GM23338 (cell line): ENCODE measurements at regions not wholly inside any gene's neighbourhood (a gene's known extent, or its start where the extent isn't known, plus 50 kb on each side); places are given as distances from the start of the nearest gene placed in this dataset.

Experiments
- ATAC-seq: fragments of 200-7000 bp; cut with Tn5 transposase; 3 replicates; pipeline ENCODE4 v1.9.1; 2020
- DNase-seq: peaks from one replicate; pipeline ENCODE4 v3.0.0-alpha.2; 2015; ENCODE audit warnings: low spot score
- H2AFZ ChIP-seq: fragments of 200-600 bp; sonication (generic); 2 replicates; pipeline ENCODE4 v1.8.0; 2016; ENCODE audit warnings: antibody characterized with exemption, mild to moderate bottlenecking, moderate library complexity
- H3F3A ChIP-seq: fragments of 200-600 bp; sonication (generic); replicated peaks from 2 replicates; pipeline ENCODE4 v1.8.0; 2017; ENCODE audit warnings: antibody characterized with exemption, mixed run types, low read depth
- H3K27ac ChIP-seq: fragments of 200-600 bp; sonication (generic); 2 replicates; pipeline ENCODE4 v1.6.1; 2016; ENCODE audit warnings: low read depth
- H3K27me3 ChIP-seq: fragments of 200-600 bp; sonication (generic); 2 replicates; pipeline ENCODE4 v1.8.0; 2016; ENCODE audit warnings: mild to moderate bottlenecking, mixed run types, moderate library complexity; ENCODE audit not compliant: insufficient read depth
- H3K36me3 ChIP-seq: fragments of 200-600 bp; sonication (generic); 2 replicates; pipeline ENCODE4 v1.8.0; 2016; ENCODE audit warnings: mild to moderate bottlenecking; ENCODE audit not compliant: insufficient read depth
- H3K4me1 ChIP-seq: fragments of 200-600 bp; sonication (generic); 2 replicates; pipeline ENCODE4 v1.8.0; 2016; ENCODE audit warnings: mild to moderate bottlenecking, moderate library complexity; ENCODE audit not compliant: insufficient read depth
- H3K4me2 ChIP-seq: fragments of 200-600 bp; sonication (generic); 2 replicates; pipeline ENCODE4 v1.7.1; 2017; ENCODE audit warnings: mixed run types
- H3K4me3 ChIP-seq: fragments of 200-600 bp; sonication (generic); 2 replicates; pipeline ENCODE4 v1.6.1; 2016; ENCODE audit warnings: mixed run types
- H3K79me2 ChIP-seq: fragments of 200-600 bp; sonication (generic); replicated peaks from 2 replicates; pipeline ENCODE4 v1.8.0; 2017; ENCODE audit warnings: mild to moderate bottlenecking; ENCODE audit not compliant: insufficient read depth
- H3K9me2 ChIP-seq: fragments of 200-600 bp; sonication (generic); 2 replicates; pipeline ENCODE4 v1.8.0; 2017; ENCODE audit not compliant: insufficient read depth
- H4K20me1 ChIP-seq: fragments of 200-600 bp; sonication (generic); replicated peaks from 2 replicates; pipeline ENCODE4 v1.8.0; 2017; ENCODE audit warnings: mild to moderate bottlenecking; ENCODE audit not compliant: insufficient read depth
- H3K27ac Mint-ChIP-seq: 2 replicates; pipeline ENCODE4 v1.8.0; 2020; ENCODE audit warnings: inconsistent platforms, mild to moderate bottlenecking, moderate library complexity, mixed read lengths
- H3K27me3 Mint-ChIP-seq: 3 replicates; pipeline ENCODE4 v1.8.0; 2022; ENCODE audit warnings: low read depth, mild to moderate bottlenecking, moderate library complexity, mixed read lengths, inconsistent platforms; ENCODE audit not compliant: insufficient read depth, poor library complexity
- H3K36me3 Mint-ChIP-seq: 3 replicates; pipeline ENCODE4 v1.8.0; 2021; ENCODE audit warnings: low read depth, mild to moderate bottlenecking, inconsistent platforms, moderate library complexity, mixed read lengths
- H3K4me1 Mint-ChIP-seq: 3 replicates; pipeline ENCODE4 v1.8.0; 2020; ENCODE audit warnings: mild to moderate bottlenecking, inconsistent platforms, mixed read lengths
- H3K4me3 Mint-ChIP-seq: 3 replicates; pipeline ENCODE4 v1.8.0; 2021; ENCODE audit warnings: moderate library complexity, mild to moderate bottlenecking, inconsistent platforms, mixed read lengths
- H3K9me3 Mint-ChIP-seq: 3 replicates; pipeline ENCODE4 v1.8.0; 2020; ENCODE audit warnings: moderate library complexity, mild to moderate bottlenecking, inconsistent platforms, mixed read lengths
- EZH2 ChIP-seq: fragments of 200-600 bp; sonication (generic); IDR thresholded peaks from one replicate; pipeline ENCODE4 v1.8.0; 2017; ENCODE audit warnings: antibody characterized with exemption, mild to moderate bottlenecking, low read depth; ENCODE audit not compliant: unreplicated experiment
- EZH2phosphoT487 ChIP-seq: fragments of 200-600 bp; sonication (generic); IDR thresholded peaks from one replicate; pipeline ENCODE4 v1.8.1; 2018; ENCODE audit warnings: antibody characterized with exemption; ENCODE audit not compliant: unreplicated experiment
- ZNF114 ChIP-seq: fragments of 250-450 bp; sonication (Bioruptor Pico); IDR thresholded peaks from 2 replicates; pipeline ENCODE4 v1.5.0; 2020; ENCODE audit warnings: mild to moderate bottlenecking, moderate library complexity
- TF ChIP-seq, protein P1 (sequence below), 2 experiments: fragments of 200-600 bp in 1 of 2; sonication (generic) in 1 of 2; conservative IDR thresholded peaks; 2 replicates each; pipeline versions ENCODE4 v1.5.1 to v1.6.1; 2016 to 2017; ENCODE audit warnings: antibody characterized with exemption in 2 of 2, low read depth in 2 of 2, mild to moderate bottlenecking in 2 of 2, moderate library complexity in 1 of 2
- TF ChIP-seq, protein P2 (sequence below): IDR thresholded peaks from 2 replicates; pipeline ENCODE4 v1.6.1; 2016; ENCODE audit warnings: antibody characterized with exemption
- TF ChIP-seq, protein P3 (sequence below): IDR thresholded peaks from one replicate; pipeline ENCODE4 v1.6.1; 2018; ENCODE audit warnings: antibody characterized with exemption; ENCODE audit not compliant: unreplicated experiment
- TF ChIP-seq, protein P4 (sequence below): fragments of 250-450 bp; sonication (Bioruptor Pico); IDR thresholded peaks from 2 replicates; pipeline ENCODE4 v1.5.0; 2020; ENCODE audit warnings: mild to moderate bottlenecking, moderate library complexity

DNA sequence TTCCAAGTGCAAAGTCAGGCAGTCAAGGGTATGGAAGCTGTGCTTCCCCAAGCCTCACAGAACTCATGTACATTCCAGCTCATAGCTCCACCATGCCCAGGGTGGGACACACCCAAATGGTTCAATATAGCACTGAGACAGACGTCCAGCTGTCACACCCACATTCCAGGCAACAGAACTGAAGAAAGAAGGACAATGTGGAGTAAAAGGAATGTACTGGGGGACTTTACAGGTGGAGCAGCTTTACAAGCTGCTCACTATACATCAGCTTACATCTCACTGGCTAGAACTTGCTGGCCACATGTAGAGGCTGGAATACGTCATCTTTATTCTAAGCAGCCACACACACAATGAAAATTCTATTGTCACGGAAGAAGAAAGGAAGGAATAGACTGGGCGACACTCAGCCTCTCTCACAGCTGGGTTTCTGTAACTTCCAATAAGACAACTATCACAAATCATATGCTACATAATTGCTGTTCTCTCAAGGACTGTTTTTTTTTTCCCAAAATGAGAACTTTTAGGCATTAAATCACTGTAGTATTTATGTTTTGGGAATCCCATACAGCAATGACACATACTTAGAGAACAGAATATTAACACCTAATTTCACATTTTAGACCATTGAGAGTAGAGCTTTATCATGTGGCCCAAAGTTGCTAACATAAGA is 86.1 kb downstream of the KLF12 start:
- no peak overlapping the region for H3K4me2 ChIP-seq
- Mint-ChIP-seq H3K36me3 (peaks cover 5% of the 10 kb centered on the region; the same call in 2 of the 3 replicates), H3K9me3 (no peaks in the 10 kb centered on the region), H3K4me3 (no peak overlapping the region), H3K4me1 (peaks cover 4% of the 10 kb centered on the region; the same call in 2 of the 3 replicates), H3K27me3 (no peaks in the 10 kb centered on the region), H3K27ac (no peak overlapping the region)
- no peak overlapping the region for H3K27ac ChIP-seq
- no peak overlapping the region for H3K4me3 ChIP-seq
- H4K20me1 ChIP-seq: no peaks in the 10 kb centered on the region
- H3K9me2 ChIP-seq: no peaks in the 10 kb centered on the region
- no peaks in the 10 kb centered on the region for H3K27me3 ChIP-seq
- ATAC-seq: no peak
- no peaks in the 10 kb centered on the region for H3F3A ChIP-seq
- peaks cover 14% of the 10 kb centered on the region; the same call in 1 of the 2 replicates for H3K79me2 ChIP-seq
- no peak for DNase-seq
- H3K4me1 ChIP-seq: no peaks in the 10 kb centered on the region
- H3K36me3 ChIP-seq: no peaks in the 10 kb centered on the region
- no peak overlapping the region for H2AFZ ChIP-seq
- TF ChIP-seq EZH2phosphoT487 (no peak), ZNF114 (no peak)

DNA sequence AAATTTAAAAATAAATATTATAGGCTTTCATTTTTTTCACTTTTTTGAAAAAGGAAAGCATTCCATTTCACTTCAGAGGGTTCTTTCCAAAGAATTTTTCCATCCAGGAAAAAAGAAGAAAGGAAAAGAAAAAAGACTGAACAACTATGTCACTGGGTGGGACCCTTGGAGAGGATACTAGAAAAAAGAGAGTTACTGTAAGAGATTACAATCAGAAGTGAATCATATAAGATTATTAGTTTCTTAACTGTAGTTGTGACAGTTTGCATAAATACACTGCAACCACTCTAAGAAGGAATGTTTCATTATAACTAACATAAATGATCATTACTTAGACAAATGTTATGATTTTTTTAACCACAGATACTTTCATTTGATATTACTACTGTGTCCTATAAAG is 87.8 kb downstream of the KLF12 start:
- H3K36me3 Mint-ChIP-seq: peaks cover 5% of the 10 kb centered on the region; the same call in 2 of the 3 replicates
- DNase-seq (no peak), ATAC-seq (no peak)
- no peak overlapping the region for H3K4me3 Mint-ChIP-seq
- Histone ChIP-seq H2AFZ (no peak overlapping the region), H3K27ac (no peak overlapping the region), H3K27me3 (no peaks in the 10 kb centered on the region), H3K4me1 (no peaks in the 10 kb centered on the region), H4K20me1 (no peaks in the 10 kb centered on the region), H3K9me2 (no peaks in the 10 kb centered on the region), H3K79me2 (peaks cover 9% of the 10 kb centered on the region; the same call in 1 of the 2 replicates), H3K4me3 (no peak overlapping the region), H3K36me3 (no peaks in the 10 kb centered on the region), H3K4me2 (no peak overlapping the region), H3F3A (no peaks in the 10 kb centered on the region)
- no peak overlapping the region for H3K27ac Mint-ChIP-seq
- peaks cover 7% of the 10 kb centered on the region; the same call in 2 of the 3 replicates for H3K4me1 Mint-ChIP-seq
- no peaks in the 10 kb centered on the region for H3K9me3 Mint-ChIP-seq
- H3K27me3 Mint-ChIP-seq: peaks cover 2% of the 10 kb centered on the region
- TF ChIP-seq, protein P1, sequence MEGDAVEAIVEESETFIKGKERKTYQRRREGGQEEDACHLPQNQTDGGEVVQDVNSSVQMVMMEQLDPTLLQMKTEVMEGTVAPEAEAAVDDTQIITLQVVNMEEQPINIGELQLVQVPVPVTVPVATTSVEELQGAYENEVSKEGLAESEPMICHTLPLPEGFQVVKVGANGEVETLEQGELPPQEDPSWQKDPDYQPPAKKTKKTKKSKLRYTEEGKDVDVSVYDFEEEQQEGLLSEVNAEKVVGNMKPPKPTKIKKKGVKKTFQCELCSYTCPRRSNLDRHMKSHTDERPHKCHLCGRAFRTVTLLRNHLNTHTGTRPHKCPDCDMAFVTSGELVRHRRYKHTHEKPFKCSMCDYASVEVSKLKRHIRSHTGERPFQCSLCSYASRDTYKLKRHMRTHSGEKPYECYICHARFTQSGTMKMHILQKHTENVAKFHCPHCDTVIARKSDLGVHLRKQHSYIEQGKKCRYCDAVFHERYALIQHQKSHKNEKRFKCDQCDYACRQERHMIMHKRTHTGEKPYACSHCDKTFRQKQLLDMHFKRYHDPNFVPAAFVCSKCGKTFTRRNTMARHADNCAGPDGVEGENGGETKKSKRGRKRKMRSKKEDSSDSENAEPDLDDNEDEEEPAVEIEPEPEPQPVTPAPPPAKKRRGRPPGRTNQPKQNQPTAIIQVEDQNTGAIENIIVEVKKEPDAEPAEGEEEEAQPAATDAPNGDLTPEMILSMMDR (conservative IDR thresholded peaks at IDR 0.05; ENCODE audit: low read depth in 2 of 2): no peak
- TF ChIP-seq ZNF114 (no peak), EZH2 (no peak)
- TF ChIP-seq, protein P2, sequence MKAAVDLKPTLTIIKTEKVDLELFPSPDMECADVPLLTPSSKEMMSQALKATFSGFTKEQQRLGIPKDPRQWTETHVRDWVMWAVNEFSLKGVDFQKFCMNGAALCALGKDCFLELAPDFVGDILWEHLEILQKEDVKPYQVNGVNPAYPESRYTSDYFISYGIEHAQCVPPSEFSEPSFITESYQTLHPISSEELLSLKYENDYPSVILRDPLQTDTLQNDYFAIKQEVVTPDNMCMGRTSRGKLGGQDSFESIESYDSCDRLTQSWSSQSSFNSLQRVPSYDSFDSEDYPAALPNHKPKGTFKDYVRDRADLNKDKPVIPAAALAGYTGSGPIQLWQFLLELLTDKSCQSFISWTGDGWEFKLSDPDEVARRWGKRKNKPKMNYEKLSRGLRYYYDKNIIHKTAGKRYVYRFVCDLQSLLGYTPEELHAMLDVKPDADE: no peak
- TF ChIP-seq, protein P3, sequence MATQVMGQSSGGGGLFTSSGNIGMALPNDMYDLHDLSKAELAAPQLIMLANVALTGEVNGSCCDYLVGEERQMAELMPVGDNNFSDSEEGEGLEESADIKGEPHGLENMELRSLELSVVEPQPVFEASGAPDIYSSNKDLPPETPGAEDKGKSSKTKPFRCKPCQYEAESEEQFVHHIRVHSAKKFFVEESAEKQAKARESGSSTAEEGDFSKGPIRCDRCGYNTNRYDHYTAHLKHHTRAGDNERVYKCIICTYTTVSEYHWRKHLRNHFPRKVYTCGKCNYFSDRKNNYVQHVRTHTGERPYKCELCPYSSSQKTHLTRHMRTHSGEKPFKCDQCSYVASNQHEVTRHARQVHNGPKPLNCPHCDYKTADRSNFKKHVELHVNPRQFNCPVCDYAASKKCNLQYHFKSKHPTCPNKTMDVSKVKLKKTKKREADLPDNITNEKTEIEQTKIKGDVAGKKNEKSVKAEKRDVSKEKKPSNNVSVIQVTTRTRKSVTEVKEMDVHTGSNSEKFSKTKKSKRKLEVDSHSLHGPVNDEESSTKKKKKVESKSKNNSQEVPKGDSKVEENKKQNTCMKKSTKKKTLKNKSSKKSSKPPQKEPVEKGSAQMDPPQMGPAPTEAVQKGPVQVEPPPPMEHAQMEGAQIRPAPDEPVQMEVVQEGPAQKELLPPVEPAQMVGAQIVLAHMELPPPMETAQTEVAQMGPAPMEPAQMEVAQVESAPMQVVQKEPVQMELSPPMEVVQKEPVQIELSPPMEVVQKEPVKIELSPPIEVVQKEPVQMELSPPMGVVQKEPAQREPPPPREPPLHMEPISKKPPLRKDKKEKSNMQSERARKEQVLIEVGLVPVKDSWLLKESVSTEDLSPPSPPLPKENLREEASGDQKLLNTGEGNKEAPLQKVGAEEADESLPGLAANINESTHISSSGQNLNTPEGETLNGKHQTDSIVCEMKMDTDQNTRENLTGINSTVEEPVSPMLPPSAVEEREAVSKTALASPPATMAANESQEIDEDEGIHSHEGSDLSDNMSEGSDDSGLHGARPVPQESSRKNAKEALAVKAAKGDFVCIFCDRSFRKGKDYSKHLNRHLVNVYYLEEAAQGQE: no peak
- TF ChIP-seq, protein P4, sequence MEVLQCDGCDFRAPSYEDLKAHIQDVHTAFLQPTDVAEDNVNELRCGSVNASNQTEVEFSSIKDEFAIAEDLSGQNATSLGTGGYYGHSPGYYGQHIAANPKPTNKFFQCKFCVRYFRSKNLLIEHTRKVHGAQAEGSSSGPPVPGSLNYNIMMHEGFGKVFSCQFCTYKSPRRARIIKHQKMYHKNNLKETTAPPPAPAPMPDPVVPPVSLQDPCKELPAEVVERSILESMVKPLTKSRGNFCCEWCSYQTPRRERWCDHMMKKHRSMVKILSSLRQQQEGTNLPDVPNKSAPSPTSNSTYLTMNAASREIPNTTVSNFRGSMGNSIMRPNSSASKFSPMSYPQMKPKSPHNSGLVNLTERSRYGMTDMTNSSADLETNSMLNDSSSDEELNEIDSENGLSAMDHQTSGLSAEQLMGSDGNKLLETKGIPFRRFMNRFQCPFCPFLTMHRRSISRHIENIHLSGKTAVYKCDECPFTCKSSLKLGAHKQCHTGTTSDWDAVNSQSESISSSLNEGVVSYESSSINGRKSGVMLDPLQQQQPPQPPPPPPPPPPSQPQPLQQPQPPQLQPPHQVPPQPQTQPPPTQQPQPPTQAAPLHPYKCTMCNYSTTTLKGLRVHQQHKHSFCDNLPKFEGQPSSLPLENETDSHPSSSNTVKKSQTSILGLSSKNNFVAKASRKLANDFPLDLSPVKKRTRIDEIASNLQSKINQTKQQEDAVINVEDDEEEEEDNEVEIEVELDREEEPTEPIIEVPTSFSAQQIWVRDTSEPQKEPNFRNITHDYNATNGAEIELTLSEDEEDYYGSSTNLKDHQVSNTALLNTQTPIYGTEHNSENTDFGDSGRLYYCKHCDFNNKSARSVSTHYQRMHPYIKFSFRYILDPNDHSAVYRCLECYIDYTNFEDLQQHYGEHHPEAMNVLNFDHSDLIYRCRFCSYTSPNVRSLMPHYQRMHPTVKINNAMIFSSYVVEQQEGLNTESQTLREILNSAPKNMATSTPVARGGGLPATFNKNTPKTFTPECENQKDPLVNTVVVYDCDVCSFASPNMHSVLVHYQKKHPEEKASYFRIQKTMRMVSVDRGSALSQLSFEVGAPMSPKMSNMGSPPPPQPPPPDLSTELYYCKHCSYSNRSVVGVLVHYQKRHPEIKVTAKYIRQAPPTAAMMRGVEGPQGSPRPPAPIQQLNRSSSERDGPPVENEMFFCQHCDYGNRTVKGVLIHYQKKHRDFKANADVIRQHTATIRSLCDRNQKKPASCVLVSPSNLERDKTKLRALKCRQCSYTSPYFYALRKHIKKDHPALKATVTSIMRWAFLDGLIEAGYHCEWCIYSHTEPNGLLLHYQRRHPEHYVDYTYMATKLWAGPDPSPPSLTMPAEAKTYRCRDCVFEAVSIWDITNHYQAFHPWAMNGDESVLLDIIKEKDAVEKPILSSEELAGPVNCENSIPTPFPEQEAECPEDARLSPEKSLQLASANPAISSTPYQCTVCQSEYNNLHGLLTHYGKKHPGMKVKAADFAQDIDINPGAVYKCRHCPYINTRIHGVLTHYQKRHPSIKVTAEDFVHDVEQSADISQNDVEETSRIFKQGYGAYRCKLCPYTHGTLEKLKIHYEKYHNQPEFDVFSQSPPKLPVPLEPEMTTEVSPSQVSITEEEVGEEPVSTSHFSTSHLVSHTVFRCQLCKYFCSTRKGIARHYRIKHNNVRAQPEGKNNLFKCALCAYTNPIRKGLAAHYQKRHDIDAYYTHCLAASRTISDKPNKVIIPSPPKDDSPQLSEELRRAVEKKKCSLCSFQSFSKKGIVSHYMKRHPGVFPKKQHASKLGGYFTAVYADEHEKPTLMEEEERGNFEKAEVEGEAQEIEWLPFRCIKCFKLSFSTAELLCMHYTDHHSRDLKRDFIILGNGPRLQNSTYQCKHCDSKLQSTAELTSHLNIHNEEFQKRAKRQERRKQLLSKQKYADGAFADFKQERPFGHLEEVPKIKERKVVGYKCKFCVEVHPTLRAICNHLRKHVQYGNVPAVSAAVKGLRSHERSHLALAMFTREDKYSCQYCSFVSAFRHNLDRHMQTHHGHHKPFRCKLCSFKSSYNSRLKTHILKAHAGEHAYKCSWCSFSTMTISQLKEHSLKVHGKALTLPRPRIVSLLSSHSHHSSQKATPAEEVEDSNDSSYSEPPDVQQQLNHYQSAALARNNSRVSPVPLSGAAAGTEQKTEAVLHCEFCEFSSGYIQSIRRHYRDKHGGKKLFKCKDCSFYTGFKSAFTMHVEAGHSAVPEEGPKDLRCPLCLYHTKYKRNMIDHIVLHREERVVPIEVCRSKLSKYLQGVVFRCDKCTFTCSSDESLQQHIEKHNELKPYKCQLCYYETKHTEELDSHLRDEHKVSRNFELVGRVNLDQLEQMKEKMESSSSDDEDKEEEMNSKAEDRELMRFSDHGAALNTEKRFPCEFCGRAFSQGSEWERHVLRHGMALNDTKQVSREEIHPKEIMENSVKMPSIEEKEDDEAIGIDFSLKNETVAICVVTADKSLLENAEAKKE: no peak
